NCI-H146 (cell line): ENCODE measurements at regions not wholly inside any gene's neighbourhood (a gene's known extent, or its start where the extent isn't known, plus 50 kb on each side); places are given as distances from the start of the nearest gene placed in this dataset.
A peak's percentile ranks its signal among the peaks of the same experiment; 100 is the strongest.
"Not testable (repeated sequence)": the region's sequence is repeated elsewhere in the genome, so short reads cannot be mapped to it uniquely, and the experiment has no call there.

ENCODE experiments used
- DNase-seq: peaks from one replicate; lab custom pipeline; 2025; lab: John Stamatoyannopoulos, UW

GRCh38 chr10:63783882-63784281 is 262.7 kb downstream of the REEP3 start:
- DNase-seq, result no peak

DNA sequence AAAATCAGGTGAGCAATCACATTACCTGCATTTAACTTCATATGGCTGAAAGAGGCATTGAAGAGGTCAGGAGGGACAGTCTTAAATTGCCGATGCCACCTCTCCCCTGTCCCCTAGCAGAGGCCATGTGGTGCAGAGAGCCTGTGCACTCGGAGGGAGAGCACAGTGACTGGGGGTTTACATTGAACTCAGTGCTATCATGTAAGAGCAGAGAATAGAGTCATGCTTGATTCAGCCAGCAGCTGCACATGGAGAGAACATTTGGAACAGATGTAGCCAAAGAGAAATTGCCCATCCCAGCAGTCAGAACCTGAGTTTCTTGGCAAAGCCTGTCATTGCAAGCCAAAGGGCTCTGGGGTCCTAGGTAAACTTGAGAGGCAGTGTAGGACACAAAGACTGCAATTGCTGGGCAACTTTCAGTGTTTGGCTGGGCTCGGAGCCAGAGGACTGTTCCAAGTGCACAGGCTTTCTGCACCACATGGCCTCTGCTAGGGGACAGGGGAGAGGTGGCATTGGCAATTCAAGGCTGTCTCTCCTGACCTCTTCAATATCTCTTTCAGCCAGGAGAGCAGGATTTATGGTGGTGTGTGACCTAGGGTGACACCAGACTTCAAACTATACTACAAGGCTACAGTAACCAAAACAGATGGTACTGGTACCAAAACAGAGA is 267.1 kb downstream of the REEP3 start:
- DNase-seq, result no peak

GRCh38 chr10:63795094-63795860 is 274.1 kb downstream of the REEP3 start:
- no peak for DNase-seq

- DNase-seq, result no peak
Observed at GRCh38 chr10:63798599-63799498, 277.6 kb downstream of the REEP3 start.

GRCh38 chr10:63799521-63800300 is 278.5 kb downstream of the REEP3 start:
- DNase-seq, result no peak

GRCh38 chr10:63801166-63801565 is 280.0 kb downstream of the REEP3 start:
- no peak for DNase-seq

DNA sequence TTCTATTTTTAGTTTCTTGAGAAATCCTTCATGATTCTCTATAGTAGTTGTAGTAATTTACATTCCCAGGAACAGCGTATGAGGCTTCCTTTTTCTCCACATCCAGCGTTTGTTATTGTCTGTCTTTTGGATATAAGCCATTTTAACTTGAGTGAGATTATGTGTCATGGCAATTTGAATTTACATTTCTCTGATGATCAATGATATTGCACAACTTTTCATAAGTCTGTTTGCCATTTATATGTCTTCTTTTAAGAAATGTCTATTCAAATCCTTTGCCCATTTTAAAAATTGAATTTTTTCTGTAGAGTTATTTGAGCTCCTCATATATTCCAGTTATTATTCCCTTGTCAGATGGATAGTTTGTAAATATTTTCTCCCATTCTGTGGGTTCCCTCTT is 285.1 kb downstream of the REEP3 start:
- DNase-seq, result no peak

- no peak for DNase-seq
Observed at GRCh38 chr10:63812501-63812900, 291.3 kb downstream of the REEP3 start.

DNA sequence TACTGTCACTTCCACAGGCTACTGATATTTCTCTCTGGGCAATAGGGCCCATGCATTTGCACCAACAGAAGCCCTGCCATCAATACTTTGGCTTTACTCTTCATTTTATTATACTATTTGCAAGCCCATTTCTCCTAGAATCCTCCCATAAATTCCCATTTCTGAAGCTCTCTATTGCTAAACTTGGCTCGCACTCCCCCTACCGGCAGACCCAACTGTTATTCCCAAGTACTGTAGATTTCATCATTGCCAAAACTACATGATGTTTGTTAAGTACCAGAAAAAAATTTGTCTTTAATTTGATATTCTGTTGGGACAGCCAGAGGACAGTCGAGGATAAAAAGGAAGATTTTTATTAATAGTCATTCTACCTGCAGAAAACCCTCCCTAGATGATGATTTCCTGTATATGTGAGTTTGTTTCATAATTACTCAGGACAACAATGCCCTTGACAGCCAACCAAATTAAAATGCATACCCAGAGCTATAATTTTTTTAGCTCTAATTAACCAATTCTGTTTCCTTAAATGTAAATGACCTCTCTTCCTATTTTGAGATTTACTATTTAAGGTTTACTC is 298.6 kb downstream of the REEP3 start:
- peak; percentile 5 for DNase-seq

GRCh38 chr10:63822496-63822895 is 301.3 kb downstream of the REEP3 start:
- no peak for DNase-seq

DNA sequence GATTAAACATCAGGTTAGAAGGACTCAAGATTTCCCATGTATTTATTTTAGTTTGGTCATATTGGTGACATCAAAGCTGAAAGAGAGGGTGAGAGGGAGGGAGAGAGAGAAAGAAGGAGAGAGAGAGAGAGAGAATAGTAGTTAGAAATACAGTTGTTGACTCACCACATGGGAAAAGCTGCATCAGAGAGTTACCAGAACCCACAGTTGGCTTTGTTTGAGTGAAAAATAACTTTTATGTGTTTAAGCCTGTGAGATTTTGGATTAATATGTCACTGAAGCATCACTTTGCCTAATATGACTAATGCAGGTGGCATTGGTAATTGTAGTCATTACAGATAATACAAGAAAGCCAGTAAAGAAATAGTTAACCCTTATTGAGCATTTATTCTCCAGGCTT is 303.9 kb downstream of the REEP3 start:
- DNase-seq, result no peak

GRCh38 chr10:63825766-63826165 is 304.6 kb downstream of the REEP3 start:
- no peak for DNase-seq

DNA sequence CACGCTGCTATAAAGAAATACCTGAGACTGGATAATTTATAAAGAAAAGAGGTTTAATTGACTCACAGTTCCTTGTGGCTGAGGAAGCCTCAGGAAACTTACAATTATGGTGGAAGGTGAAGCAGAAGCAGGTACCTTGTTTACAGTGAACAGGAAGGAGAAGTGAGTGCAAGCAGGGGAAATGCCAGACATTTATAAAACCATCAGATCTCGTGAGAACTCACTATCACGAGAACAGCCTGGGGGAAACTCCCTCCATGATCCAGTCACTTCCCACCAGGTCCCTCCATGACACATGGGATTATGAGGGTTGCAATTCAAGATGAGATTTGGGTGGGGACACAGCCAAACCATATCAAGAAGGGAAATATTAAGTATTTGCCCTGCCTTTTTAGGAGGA is 305.8 kb downstream of the REEP3 start:
- DNase-seq, result not testable (repeated sequence)

- no peak for DNase-seq
Observed at GRCh38 chr10:63829020-63829419, 307.8 kb downstream of the REEP3 start.

GRCh38 chr10:63829573-63830149 is 308.5 kb downstream of the REEP3 start:
- no peak for DNase-seq

- DNase-seq, result no peak
Observed at GRCh38 chr10:63832686-63833085, 311.5 kb downstream of the REEP3 start.

GRCh38 chr10:63833411-63834060 is 312.3 kb downstream of the REEP3 start:
- DNase-seq, result no peak

- no peak for DNase-seq
Observed at GRCh38 chr10:63836666-63837442, 315.7 kb downstream of the REEP3 start.

- DNase-seq, result no peak
Observed at GRCh38 chr10:63841761-63842160, 320.6 kb downstream of the REEP3 start.

DNA sequence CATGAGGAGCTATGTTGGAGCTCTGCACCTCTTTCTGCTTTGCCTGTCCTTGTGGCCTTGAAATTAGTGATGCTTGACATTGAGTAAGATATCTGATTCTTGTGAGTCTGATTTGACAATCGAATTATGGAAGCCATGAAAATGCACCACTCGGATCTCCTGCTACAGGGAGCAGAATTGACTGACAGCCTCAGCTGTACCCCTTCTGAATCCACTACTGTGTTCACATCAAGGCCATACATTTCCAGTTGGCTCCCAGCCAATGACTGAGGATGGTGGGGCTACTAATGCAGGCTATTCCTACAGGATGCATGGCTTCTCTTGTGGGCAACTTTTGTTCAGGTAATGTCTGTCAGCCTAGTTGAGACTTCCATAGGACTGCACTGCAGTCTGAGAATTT is 321.9 kb downstream of the REEP3 start:
- no peak for DNase-seq
